Ascending aorta (tissue), 2 donors: ENCODE measurements at regions not wholly inside any gene's neighbourhood (a gene's known extent, or its start where the extent isn't known, plus 50 kb on each side); places are given as distances from the start of the nearest gene placed in this dataset.

Experiments used
- DNase-seq, 2 donors: peaks; one replicate each; pipeline ENCODE4 v3.0.0-alpha.2; 2019; ENCODE audit warnings: low spot score in 2 of 2
- H3K27ac ChIP-seq, 2 donors: fragments of 200-600 bp; sonication (generic); one replicate each; pipeline ENCODE4 v1.5.1; 2016 to 2017; ENCODE audit warnings: mild to moderate bottlenecking in 1 of 2
- H3K27me3 ChIP-seq: fragments of 200-600 bp; sonication (generic); one replicate; pipeline ENCODE4 v1.5.1; 2017
- H3K36me3 ChIP-seq, 2 donors: fragments of 200-600 bp; sonication (generic); one replicate each; pipeline ENCODE4 v1.5.1; 2016
- H3K4me1 ChIP-seq, 2 donors: fragments of 200-600 bp; sonication (generic); one replicate each; pipeline ENCODE4 v1.5.1; 2016 to 2017; ENCODE audit warnings: mild to moderate bottlenecking in 1 of 2
- H3K4me3 ChIP-seq, 2 donors: fragments of 200-600 bp; sonication (generic); one replicate each; pipeline ENCODE4 v1.5.1; 2016 to 2017; ENCODE audit warnings: mild to moderate bottlenecking in 1 of 2
- H3K9me3 ChIP-seq, 2 donors: fragments of 200-600 bp; sonication (generic); one replicate each; pipeline ENCODE4 v1.5.1; 2016
- CTCF ChIP-seq, 3 experiments: fragments of 200-600 bp in 2 of 3; fragments of 450-650 bp in 1 of 3; sonication (generic) in 2 of 3; IDR thresholded peaks; one replicate each; pipeline ENCODE4 v1.5.1; 2016 to 2019; ENCODE audit warnings: antibody characterized with exemption in 3 of 3, mild to moderate bottlenecking in 1 of 3, moderate library complexity in 1 of 3
- intact Hi-C: fragments of 100-400 bp; cut with DNase I; formaldehyde crosslinking; loops from one replicate; pipeline ENCODE4 v1.15.1; 2023

GRCh38 chr12:126337556-126338441 lies 1272.6 kb downstream of the AACS start:
- TF ChIP-seq CTCF (IDR thresholded peaks at IDR 0.05), result no peak
- Histone ChIP-seq H3K27ac (no peak overlapping the region), H3K4me3 (no peak overlapping the region), H3K4me1 (no peaks in the 10 kb centered on the region), H3K36me3 (no peaks in the 10 kb centered on the region), H3K9me3 (no peaks in the 10 kb centered on the region), H3K27me3 (no peaks in the 10 kb centered on the region)
- intact Hi-C loops, result no loop called here
- DNase-seq, result no peak

GRCh38 chr12:126342866-126343265 lies 1277.6 kb downstream of the AACS start:
- intact Hi-C loops, result no loop called here
- Histone ChIP-seq H3K9me3 (no peaks in the 10 kb centered on the region), H3K4me3 (no peak overlapping the region), H3K36me3 (no peaks in the 10 kb centered on the region), H3K27ac (no peak overlapping the region), H3K4me1 (no peaks in the 10 kb centered on the region), H3K27me3 (no peaks in the 10 kb centered on the region)
- TF ChIP-seq CTCF (IDR thresholded peaks at IDR 0.05), result no peak
- DNase-seq, result no peak

- DNase-seq, result no peak
- Histone ChIP-seq H3K36me3 (no peaks in the 10 kb centered on the region), H3K27me3 (no peaks in the 10 kb centered on the region), H3K4me3 (no peak overlapping the region), H3K9me3 (no peaks in the 10 kb centered on the region), H3K27ac (no peak overlapping the region), H3K4me1 (no peaks in the 10 kb centered on the region)
- intact Hi-C loops, result no loop called here
- TF ChIP-seq CTCF (IDR thresholded peaks at IDR 0.05), result no peak
These were observed 1278.1 kb downstream of the AACS start for GRCh38 chr12:126343321-126343720.

GRCh38 chr12:126346087-126346486 lies 1280.9 kb downstream of the AACS start:
- no peak for DNase-seq
- TF ChIP-seq CTCF (IDR thresholded peaks at IDR 0.05), result no peak
- intact Hi-C loops, result no loop called here
- H3K36me3 ChIP-seq, result no peaks in the 10 kb centered on the region
- H3K9me3 ChIP-seq, result no peaks in the 10 kb centered on the region
- H3K4me3 ChIP-seq, result no peak overlapping the region
- H3K4me1 ChIP-seq, result no peaks in the 10 kb centered on the region
- H3K27ac ChIP-seq, result no peak overlapping the region
- H3K27me3 ChIP-seq, result no peaks in the 10 kb centered on the region

GRCh38 chr12:126347421-126347820 lies 1282.2 kb downstream of the AACS start:
- Histone ChIP-seq H3K27me3 (no peaks in the 10 kb centered on the region), H3K36me3 (no peaks in the 10 kb centered on the region), H3K4me1 (no peaks in the 10 kb centered on the region), H3K4me3 (no peak overlapping the region), H3K27ac (no peak overlapping the region), H3K9me3 (no peaks in the 10 kb centered on the region)
- DNase-seq, result no peak
- TF ChIP-seq CTCF (IDR thresholded peaks at IDR 0.05), result no peak
- intact Hi-C loops, result no loop called here
